HFFc6 (cell line): ENCODE measurements at regions not wholly inside any gene's neighbourhood (a gene's known extent, or its start where the extent isn't known, plus 50 kb on each side); places are given as distances from the start of the nearest gene placed in this dataset.
A peak's percentile ranks its signal among the peaks of the same experiment; 100 is the strongest.

Experiments
- DNase-seq: peaks from one replicate; pipeline ENCODE4 v3.0.0-alpha.2; 2018
- H3K27ac Mint-ChIP-seq: 2 replicates; pipeline ENCODE4 v1.8.0; 2020; ENCODE audit warnings: mild to moderate bottlenecking, mixed read lengths
- H3K27me3 Mint-ChIP-seq: 2 replicates; pipeline ENCODE4 v1.8.0; 2021; ENCODE audit warnings: mild to moderate bottlenecking, moderate library complexity, mixed read lengths; ENCODE audit not compliant: insufficient read depth
- H3K36me3 Mint-ChIP-seq: 2 replicates; pipeline ENCODE4 v1.8.0; 2021; ENCODE audit warnings: low read depth, mixed read lengths
- H3K4me1 Mint-ChIP-seq: 2 replicates; pipeline ENCODE4 v1.8.0; 2020; ENCODE audit warnings: low read depth, mixed read lengths
- H3K4me3 Mint-ChIP-seq: 2 replicates; pipeline ENCODE4 v1.8.0; 2020; ENCODE audit warnings: mild to moderate bottlenecking, moderate library complexity, mixed read lengths
- H3K9me3 Mint-ChIP-seq: 2 replicates; pipeline ENCODE4 v1.8.0; 2020; ENCODE audit warnings: mild to moderate bottlenecking, mixed read lengths
- TF ChIP-seq, protein P1 (sequence below): fragments of 200-600 bp; sonication (generic); IDR thresholded peaks from 2 replicates; pipeline ENCODE4 v1.5.0; 2021; ENCODE audit warnings: antibody characterized with exemption, mild to moderate bottlenecking

DNA sequence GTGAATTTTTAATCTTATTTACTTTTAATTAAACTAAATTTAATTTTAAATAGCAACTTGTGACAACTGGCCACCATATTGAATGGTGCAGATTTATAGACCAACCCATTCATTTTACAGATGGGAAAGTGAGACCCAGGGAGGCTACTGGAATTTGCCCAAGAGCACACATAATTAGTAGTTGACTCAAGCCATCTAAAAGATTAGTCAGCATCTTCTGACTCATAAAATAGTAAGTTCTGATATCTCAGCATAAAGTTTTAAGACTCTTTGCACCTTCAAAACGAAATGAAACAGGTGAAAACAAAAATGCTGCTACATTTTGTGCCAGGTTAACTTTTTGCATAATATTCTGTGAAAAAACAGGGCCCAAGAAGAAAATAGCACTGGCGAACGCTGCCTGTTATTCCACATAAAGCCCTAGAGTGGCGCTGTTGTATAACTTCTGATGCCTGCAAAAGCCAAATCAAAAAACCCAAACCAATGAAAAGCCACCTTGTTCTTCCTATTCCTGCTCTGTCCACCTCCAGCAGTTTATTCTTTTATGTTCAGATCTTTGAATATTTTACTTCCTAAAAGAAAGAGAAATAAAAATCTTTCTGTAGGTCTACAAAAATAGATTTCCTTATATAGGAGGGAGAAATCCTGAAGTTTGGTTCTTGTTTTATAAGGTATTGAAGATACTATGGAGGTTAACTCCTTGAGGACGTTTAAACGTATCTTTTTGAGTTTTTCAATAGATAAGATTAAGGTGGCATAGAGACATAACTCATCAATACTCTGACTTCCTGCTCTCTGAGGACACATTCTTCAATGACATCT, 62.8 kb downstream of the OTOL1 start:
- Mint-ChIP-seq H3K4me3 (peak overlapping the region; percentile 17; the same call in 1 of the 2 replicates), H3K36me3 (no peaks in the 10 kb centered on the region), H3K9me3 (no peaks in the 10 kb centered on the region), H3K27me3 (peaks cover 2% of the 10 kb centered on the region; the same call in 1 of the 2 replicates), H3K4me1 (peaks cover 16% of the 10 kb centered on the region), H3K27ac (no peak overlapping the region)
- TF ChIP-seq, protein P1, sequence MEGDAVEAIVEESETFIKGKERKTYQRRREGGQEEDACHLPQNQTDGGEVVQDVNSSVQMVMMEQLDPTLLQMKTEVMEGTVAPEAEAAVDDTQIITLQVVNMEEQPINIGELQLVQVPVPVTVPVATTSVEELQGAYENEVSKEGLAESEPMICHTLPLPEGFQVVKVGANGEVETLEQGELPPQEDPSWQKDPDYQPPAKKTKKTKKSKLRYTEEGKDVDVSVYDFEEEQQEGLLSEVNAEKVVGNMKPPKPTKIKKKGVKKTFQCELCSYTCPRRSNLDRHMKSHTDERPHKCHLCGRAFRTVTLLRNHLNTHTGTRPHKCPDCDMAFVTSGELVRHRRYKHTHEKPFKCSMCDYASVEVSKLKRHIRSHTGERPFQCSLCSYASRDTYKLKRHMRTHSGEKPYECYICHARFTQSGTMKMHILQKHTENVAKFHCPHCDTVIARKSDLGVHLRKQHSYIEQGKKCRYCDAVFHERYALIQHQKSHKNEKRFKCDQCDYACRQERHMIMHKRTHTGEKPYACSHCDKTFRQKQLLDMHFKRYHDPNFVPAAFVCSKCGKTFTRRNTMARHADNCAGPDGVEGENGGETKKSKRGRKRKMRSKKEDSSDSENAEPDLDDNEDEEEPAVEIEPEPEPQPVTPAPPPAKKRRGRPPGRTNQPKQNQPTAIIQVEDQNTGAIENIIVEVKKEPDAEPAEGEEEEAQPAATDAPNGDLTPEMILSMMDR, result peak; percentile 89
- peak; percentile 10 for DNase-seq

DNA sequence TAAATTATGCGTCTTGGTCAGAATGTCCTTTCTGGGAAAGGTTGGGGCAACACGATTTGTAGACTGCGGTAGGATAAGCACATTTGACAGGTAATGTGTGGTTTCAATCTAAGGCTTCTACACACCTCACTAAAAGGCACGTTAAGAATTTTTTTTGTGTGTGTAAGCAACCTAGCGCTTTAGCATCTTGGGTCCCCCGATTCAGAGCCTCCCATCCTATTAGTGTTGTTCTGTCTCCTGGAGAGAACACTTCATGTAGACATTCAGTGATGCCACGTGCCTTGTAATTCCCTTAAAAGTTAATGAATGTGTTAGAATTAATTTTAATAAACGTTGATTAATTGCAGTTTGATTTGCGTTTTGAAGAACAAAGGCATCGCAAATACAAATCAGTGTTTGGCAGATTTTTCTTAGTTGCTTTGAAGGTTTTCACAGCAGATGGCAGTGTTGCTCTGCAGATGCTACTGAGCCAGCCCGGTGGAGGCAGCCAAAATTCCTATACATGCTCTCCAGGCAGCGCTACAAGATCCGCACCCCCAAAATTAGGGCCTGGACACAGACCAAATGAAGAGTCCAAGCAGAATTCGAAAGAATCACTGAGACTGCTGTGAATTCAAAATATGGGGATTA, 63.5 kb downstream of the OTOL1 start:
- peaks cover 16% of the 10 kb centered on the region for H3K4me1 Mint-ChIP-seq
- H3K36me3 Mint-ChIP-seq, result no peaks in the 10 kb centered on the region
- no peaks in the 10 kb centered on the region for H3K9me3 Mint-ChIP-seq
- DNase-seq, result peak; percentile 34
- peak overlapping the region; percentile 17; the same call in 1 of the 2 replicates for H3K4me3 Mint-ChIP-seq
- peaks cover 2% of the 10 kb centered on the region; the same call in 1 of the 2 replicates for H3K27me3 Mint-ChIP-seq
- H3K27ac Mint-ChIP-seq, result no peak overlapping the region
- TF ChIP-seq, protein P1, result peak; percentile 77

DNA sequence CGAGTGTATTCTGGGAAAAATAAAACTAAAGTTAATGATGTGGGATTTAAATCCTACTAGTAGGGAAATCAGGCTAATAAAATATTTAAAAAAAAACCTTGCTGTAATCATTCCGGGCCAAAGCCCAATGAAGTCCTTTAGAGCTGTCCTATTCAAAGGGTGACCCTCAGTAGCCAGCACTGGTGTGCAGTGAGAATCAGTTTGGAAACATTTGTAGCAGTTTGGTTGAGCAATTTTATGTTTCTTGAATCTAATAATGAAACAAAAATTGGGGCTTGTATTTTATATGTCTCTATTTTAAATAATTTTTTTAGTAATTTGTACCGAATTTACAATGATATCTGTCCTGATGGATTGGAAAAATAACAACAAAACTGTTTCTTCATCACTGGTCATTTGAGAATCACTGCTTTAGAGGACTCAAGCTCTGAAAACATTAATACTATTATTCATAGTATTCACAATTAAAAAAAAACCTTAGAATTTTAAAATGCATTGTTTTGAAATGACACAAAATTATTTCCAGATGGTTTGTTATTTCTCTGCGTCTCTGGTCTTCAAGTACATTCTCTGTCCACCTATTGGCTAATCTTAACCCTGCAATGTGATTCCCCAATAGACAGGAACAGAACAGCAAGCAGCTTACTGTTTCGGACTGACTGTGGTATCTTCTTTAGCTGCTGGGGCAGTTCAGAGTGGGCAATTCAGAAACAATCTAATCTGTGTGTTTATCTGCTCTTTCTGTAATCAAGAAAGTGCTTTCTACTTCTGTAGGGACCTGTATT, 71.2 kb downstream of the OTOL1 start:
- TF ChIP-seq, protein P1, result no peak
- Mint-ChIP-seq H3K36me3 (no peaks in the 10 kb centered on the region), H3K27ac (no peak overlapping the region), H3K4me3 (no peak overlapping the region; the same call in 1 of the 2 replicates), H3K4me1 (peaks cover 13% of the 10 kb centered on the region), H3K9me3 (no peaks in the 10 kb centered on the region), H3K27me3 (no peaks in the 10 kb centered on the region)
- DNase-seq, result peak; percentile 67

DNA sequence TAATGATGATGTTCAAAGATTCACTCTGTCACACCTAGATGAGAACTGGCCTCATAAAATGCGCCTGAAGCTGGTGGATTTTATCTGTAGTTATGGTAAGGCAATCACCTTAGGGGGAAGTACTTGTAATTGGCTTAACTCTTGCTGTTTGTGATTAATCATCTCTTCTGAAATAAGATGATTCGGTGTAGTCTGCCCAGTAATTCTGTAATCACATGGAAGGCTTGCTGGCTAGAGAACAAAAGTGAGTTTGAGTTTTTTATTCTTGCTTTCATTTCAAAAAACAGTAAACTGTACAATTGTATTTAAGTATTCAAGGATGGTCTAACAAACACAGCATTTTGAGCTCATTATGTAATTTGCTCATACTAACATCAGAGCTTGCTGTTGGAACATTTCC, 72.1 kb downstream of the OTOL1 start:
- peaks cover 13% of the 10 kb centered on the region for H3K4me1 Mint-ChIP-seq
- H3K4me3 Mint-ChIP-seq, result no peak overlapping the region
- no peaks in the 10 kb centered on the region for H3K27me3 Mint-ChIP-seq
- H3K9me3 Mint-ChIP-seq, result no peaks in the 10 kb centered on the region
- no peaks in the 10 kb centered on the region for H3K36me3 Mint-ChIP-seq
- no peak for DNase-seq
- TF ChIP-seq, protein P1, result no peak
- H3K27ac Mint-ChIP-seq, result no peak overlapping the region

DNA sequence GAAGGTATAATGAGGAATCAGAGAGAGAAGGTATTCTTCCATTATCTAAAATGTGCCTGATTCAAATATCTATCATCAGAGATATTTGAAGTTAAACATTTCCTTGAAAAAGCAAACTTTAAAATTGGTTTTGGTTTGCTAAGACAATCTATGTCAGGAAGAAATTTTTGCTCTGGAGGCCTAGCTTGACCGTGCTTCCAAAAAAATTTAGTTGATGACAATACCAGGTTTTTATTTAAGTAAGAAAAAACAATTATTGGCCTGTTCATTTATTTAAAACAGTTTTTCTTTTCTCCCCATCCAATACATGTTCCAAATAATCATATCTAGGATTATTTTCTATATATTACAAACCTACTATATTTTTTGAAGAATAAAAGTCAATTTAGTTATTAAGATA, 75.3 kb downstream of the OTOL1 start:
- Mint-ChIP-seq H3K36me3 (no peaks in the 10 kb centered on the region), H3K27ac (no peak overlapping the region), H3K4me3 (no peak overlapping the region), H3K4me1 (peaks cover 13% of the 10 kb centered on the region), H3K9me3 (no peaks in the 10 kb centered on the region; the same call in 1 of the 2 replicates), H3K27me3 (no peaks in the 10 kb centered on the region; the same call in 1 of the 2 replicates)
- TF ChIP-seq, protein P1, result no peak
- DNase-seq, result no peak
